Stimulated activated CD8-positive, alpha-beta memory T cell treated with anti-CD3 and anti-CD28 coated beads, Interleukin-2, amount 100 ng/mL, for 1 hour (primary cell): ENCODE measurements at regions not wholly inside any gene's neighbourhood (a gene's known extent, or its start where the extent isn't known, plus 50 kb on each side); places are given as distances from the start of the nearest gene placed in this dataset.

Experiments
- DNase-seq, 2 donors: peaks; one replicate each; pipeline ENCODE4 v3.0.0-alpha.2; 2020; ENCODE audit warnings: low read depth in 2 of 2

GRCh38 chr11:70703141-70704064, 305.1 kb downstream of the CTTN start:
- no peak for DNase-seq

GRCh38 chr11:70705097-70705496, 306.8 kb downstream of the CTTN start:
- DNase-seq: no peak

- DNase-seq: no peak
Observed at GRCh38 chr11:70705930-70706329, 307.6 kb downstream of the CTTN start.

GRCh38 chr11:70707821-70708220, 309.5 kb downstream of the CTTN start:
- DNase-seq: no peak

GRCh38 chr11:70709596-70709995, 311.3 kb downstream of the CTTN start:
- no peak for DNase-seq

- no peak for DNase-seq
Observed at GRCh38 chr11:70710192-70710591, 311.9 kb downstream of the CTTN start.

GRCh38 chr11:70710601-70711000, 312.3 kb downstream of the CTTN start:
- no peak for DNase-seq

- DNase-seq: no peak
Observed at GRCh38 chr11:70711095-70711910, 313.0 kb downstream of the CTTN start.

GRCh38 chr11:70711911-70712185, 313.5 kb downstream of the CTTN start:
- DNase-seq: no peak

GRCh38 chr11:70712471-70712870, 314.1 kb downstream of the CTTN start:
- DNase-seq: no peak

- no peak for DNase-seq
Observed at GRCh38 chr11:70713086-70713835, 314.9 kb downstream of the CTTN start.

GRCh38 chr11:70713988-70714665, 315.8 kb downstream of the CTTN start:
- no peak for DNase-seq

GRCh38 chr11:70715166-70715951, 317.0 kb downstream of the CTTN start:
- no peak for DNase-seq

- no peak for DNase-seq
Observed at GRCh38 chr11:70716216-70716615, 317.9 kb downstream of the CTTN start.

- DNase-seq: no peak
Observed at GRCh38 chr11:70716986-70717775, 318.9 kb downstream of the CTTN start.

GRCh38 chr11:70717936-70718595, 319.7 kb downstream of the CTTN start:
- DNase-seq: no peak

GRCh38 chr11:70719516-70719915, 321.2 kb downstream of the CTTN start:
- no peak for DNase-seq

- no peak for DNase-seq
Observed at GRCh38 chr11:70720281-70720680, 322.0 kb downstream of the CTTN start.

- DNase-seq: no peak
Observed at GRCh38 chr11:70721006-70721405, 322.7 kb downstream of the CTTN start.

GRCh38 chr11:70725278-70725677, 326.9 kb downstream of the CTTN start:
- no peak for DNase-seq
